ENCODE measurements at regions not wholly inside any gene's neighbourhood (a gene's known extent, or its start where the extent isn't known, plus 50 kb on each side); places are given as distances from the start of the nearest gene placed in this dataset.

DNA sequence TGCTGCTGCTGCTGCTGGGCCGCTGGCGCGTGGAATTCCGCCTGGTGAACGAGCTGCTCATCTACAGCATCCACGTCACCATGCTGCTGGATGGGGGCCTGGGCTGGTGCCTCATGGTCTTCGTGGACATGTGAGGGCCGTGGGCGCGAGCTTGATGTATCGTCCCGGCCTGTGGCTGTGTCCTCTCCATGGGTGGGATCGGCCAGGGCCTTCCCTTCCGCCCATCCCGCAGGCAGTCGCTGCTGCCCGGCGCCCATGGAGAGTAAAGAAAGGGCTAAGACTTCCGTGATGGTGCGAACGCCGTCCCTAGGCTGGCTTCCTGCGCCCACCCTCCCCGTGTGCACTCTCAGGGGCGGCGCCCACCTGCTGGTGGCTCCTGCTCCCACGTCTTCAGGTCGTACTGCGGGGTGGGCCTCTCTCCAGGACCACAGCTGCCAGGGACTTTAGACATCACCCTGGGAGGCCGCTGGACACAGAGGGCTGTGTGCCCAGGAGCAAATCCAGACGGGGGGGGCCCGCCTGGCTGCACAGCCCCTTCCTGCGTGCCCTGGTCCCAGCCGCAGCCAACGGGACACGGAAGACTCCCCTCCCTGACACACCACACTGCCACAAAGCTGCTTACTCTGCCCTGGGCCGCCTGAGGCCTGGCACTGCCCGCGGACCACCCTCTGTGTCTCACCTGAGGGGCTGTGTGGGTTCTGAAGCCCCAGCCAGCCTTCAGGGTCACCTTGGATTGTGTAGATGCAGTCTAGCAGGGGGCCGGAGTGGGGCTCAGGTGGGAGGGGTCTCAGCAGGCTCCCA lies 167.5 kb downstream of the SEPTIN7 start:
- TF ChIP-seq, protein P1, sequence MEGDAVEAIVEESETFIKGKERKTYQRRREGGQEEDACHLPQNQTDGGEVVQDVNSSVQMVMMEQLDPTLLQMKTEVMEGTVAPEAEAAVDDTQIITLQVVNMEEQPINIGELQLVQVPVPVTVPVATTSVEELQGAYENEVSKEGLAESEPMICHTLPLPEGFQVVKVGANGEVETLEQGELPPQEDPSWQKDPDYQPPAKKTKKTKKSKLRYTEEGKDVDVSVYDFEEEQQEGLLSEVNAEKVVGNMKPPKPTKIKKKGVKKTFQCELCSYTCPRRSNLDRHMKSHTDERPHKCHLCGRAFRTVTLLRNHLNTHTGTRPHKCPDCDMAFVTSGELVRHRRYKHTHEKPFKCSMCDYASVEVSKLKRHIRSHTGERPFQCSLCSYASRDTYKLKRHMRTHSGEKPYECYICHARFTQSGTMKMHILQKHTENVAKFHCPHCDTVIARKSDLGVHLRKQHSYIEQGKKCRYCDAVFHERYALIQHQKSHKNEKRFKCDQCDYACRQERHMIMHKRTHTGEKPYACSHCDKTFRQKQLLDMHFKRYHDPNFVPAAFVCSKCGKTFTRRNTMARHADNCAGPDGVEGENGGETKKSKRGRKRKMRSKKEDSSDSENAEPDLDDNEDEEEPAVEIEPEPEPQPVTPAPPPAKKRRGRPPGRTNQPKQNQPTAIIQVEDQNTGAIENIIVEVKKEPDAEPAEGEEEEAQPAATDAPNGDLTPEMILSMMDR (IDR thresholded peaks at IDR 0.05), result no peak

GRCh38 chr7:35969066-35969465 lies 168.2 kb downstream of the SEPTIN7 start:
- TF ChIP-seq, protein P1 (IDR thresholded peaks at IDR 0.05), result no peak

DNA sequence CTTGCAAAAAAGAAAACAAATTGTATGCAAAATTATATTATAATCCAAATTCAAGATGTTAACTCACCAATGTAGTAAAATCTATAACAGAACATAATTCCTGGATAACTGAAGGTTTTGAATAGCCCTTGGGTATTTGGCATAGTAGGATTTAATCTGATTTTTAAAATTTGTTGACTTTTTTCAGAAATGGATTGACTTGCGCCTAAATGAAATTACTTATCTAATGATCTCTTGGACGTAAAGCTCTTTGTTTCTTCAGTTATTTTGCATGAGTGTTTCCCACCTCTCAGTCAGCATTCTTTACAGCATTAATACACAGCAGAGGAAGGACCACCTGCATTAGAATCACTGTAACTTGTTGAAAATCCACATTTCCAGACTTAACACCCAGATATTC lies 169.6 kb downstream of the SEPTIN7 start:
- TF ChIP-seq, protein P1 (IDR thresholded peaks at IDR 0.05), result no peak

DNA sequence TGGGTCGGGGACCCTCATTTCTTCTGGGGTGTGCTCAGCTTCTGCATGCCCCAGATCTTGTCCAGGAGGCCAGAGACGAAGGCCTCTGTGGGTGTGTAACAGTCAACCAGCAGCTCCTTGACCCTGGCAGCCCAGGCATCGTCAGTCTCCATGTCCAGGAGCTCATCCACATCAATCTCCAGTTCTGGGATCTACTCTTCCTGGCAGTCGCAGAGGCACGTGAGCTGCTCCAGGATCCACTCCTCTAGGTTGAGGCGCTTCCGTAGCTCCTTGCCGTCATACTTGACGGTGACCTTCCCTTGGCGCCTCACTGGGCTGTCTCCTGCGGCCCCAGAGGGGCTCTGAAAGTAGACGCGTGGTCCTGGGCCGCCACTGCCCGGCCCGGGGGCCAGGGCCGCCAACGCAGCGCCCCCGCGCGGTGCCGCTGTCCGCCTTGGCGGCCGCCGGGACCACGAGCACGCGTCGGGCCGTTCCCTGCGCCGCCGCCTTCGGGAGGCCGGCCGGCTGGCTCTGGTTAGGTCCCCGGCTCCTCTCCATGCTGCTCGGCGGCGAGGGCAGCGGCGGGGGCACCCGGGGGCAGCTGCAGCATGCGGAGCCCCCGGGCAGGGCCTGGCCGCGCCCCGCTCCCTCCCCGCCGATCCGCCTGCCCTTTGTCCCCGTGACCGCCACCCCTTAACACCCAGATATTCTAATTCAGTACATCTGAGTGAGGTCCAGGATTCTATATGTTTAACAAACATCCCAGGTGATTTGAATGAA lies 170.5 kb downstream of the SEPTIN7 start:
- TF ChIP-seq, protein P1 (IDR thresholded peaks at IDR 0.05), result no peak

- TF ChIP-seq, protein P1 (IDR thresholded peaks at IDR 0.05), result peak; percentile 72
These were observed 175.1 kb downstream of the SEPTIN7 start for GRCh38 chr7:35975851-35976454.

GRCh38 chr7:35982600-35982999 lies 170.5 kb upstream of the EEPD1 start:
- TF ChIP-seq, protein P1 (IDR thresholded peaks at IDR 0.05), result no peak

DNA sequence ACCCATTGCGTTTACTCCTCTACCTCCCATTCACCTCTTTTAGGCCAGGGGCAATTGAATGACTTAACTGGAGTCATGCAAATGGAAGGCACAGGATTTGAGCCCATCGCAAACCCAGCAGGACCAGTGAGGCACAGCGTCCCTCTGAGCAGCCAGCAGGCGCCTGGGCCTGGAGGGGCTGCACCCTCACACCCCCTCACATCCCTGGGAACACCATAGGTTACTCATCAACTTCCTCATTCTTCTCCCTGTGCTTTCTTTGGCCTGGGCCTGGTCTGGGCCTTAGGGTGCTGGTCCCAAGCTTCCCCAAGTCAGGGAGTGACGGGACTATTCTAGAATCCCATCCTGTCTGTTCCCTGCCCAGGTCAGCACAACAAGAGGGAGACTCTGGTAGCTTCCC lies 169.4 kb upstream of the EEPD1 start:
- TF ChIP-seq, protein P1 (IDR thresholded peaks at IDR 0.05), result no peak

All from LNCAP (cell line).